Caco-2 (cell line): ENCODE measurements at regions not wholly inside any gene's neighbourhood (a gene's known extent, or its start where the extent isn't known, plus 50 kb on each side); places are given as distances from the start of the nearest gene placed in this dataset.

ENCODE experiments used
- BruUV-seq: library from RNA; stranded (reverse); fragments of 400-500 nt; replicated peaks from 2 replicates; lab custom pipeline; 2021; lab: Mats Ljungman, UMichigan
- CTCF ChIA-PET: fragments of 300-600 bp; sonication (Branson Sonifier 250); formaldehyde crosslinking; loops from one replicate; lab custom pipeline; 2022; ENCODE audit warnings: antibody characterized with exemption; lab: Charles Lee
- POLR2A ChIA-PET: fragments of 300-600 bp; sonication (Branson Sonifier 250); formaldehyde crosslinking; loops from one replicate; lab custom pipeline; 2022; ENCODE audit warnings: antibody characterized with exemption; lab: Charles Lee
- DNase-seq, 2 experiments: peaks; one replicate each; pipeline versions ENCODE4 v3.0.0 to v3.0.0-alpha.2; 2020 to 2022
- H3K27me3 ChIP-seq: replicated peaks from 2 replicates; pipeline ENCODE4 v1.6.0; 2011; ENCODE audit warnings: low read length; ENCODE audit not compliant: control insufficient read depth, insufficient read depth
- H3K36me3 ChIP-seq: 2 replicates; pipeline ENCODE4 v1.5.1; 2011; ENCODE audit warnings: low read length; ENCODE audit not compliant: control insufficient read depth, insufficient read depth
- H3K4me1 ChIP-seq: fragments of 250-450 bp; sonication (Bioruptor Pico); 2 replicates; pipeline ENCODE4 v1.5.1; 2020; ENCODE audit warnings: mild to moderate bottlenecking
- H3K4me3 ChIP-seq: 2 replicates; pipeline ENCODE4 v1.5.1; 2011; ENCODE audit warnings: low read depth, mild to moderate bottlenecking, control low read depth, low read length
- H3K9me3 ChIP-seq: fragments of 250-450 bp; sonication (Bioruptor Pico); 2 replicates; pipeline ENCODE4 v1.5.1; 2020; ENCODE audit warnings: mild to moderate bottlenecking, moderate library complexity
- H3K27ac Mint-ChIP-seq: one replicate; pipeline ENCODE4 v1.8.0; 2022; ENCODE audit warnings: mixed read lengths; ENCODE audit not compliant: unreplicated experiment
- H3K27me3 Mint-ChIP-seq: one replicate; pipeline ENCODE4 v1.8.0; 2022; ENCODE audit warnings: mixed read lengths; ENCODE audit not compliant: insufficient read depth, unreplicated experiment
- H3K36me3 Mint-ChIP-seq: one replicate; pipeline ENCODE4 v1.8.0; 2022; ENCODE audit warnings: mild to moderate bottlenecking, mixed read lengths; ENCODE audit not compliant: insufficient read depth, unreplicated experiment
- H3K4me1 Mint-ChIP-seq: one replicate; pipeline ENCODE4 v1.8.0; 2022; ENCODE audit warnings: low read depth, mixed read lengths; ENCODE audit not compliant: unreplicated experiment
- H3K4me3 Mint-ChIP-seq: one replicate; pipeline ENCODE4 v1.8.0; 2022; ENCODE audit warnings: mild to moderate bottlenecking, moderate library complexity, mixed read lengths; ENCODE audit not compliant: unreplicated experiment
- H3K9me3 Mint-ChIP-seq: one replicate; pipeline ENCODE4 v1.8.0; 2022; ENCODE audit warnings: mixed read lengths; ENCODE audit not compliant: unreplicated experiment
- CTCF ChIP-seq, 2 experiments: fragments of 200-600 bp in 1 of 2; IDR thresholded peaks; 1 replicate in 1 of 2; 2 replicates in 1 of 2; pipeline versions ENCODE4 v1.5.1 to v1.8.0; 2011 to 2022; ENCODE audit warnings: antibody characterized with exemption in 1 of 2, control low read depth in 1 of 2, inconsistent platforms in 1 of 2, low read depth in 1 of 2, low read length in 1 of 2, mild to moderate bottlenecking in 1 of 2, moderate library complexity in 1 of 2; ENCODE audit not compliant: insufficient read depth in 1 of 2, severe bottlenecking in 1 of 2, unreplicated experiment in 1 of 2
- intact Hi-C: fragments of 100-400 bp; cut with micrococcal nuclease; formaldehyde crosslinking; loops from one replicate; pipeline ENCODE4 v1.10.0; 2022; ENCODE audit not compliant: unreplicated experiment

DNA sequence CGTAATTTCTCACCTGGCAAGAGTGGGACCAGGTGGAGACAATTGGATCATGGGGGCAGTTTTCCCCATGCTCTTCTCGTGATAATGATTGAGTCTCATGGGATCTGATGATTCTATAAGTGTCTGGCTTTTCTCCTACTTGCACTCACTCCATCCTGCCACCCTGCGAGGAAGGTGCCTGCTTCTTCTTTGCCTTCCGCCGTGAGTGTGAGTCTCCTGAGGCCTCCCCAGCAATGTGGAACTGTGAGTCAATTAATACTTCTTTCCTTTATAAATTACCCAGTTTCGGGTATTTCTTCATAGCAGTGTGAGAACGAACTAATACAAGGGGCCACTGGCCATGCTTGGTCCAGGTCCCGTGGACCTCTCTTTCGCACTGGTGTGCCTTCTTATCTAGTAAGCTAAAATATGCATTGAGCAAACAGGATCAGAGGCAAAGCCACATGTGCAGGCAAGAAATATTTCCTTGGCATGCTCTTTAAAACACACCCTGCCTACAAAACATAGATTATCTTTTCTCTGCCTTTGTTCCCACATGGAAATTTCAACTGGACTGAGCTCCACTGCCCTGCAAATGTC, 821.1 kb downstream of the TRIB2 start:
- BruUV-seq, result TSS peak; percentile 79
- H3K4me3 ChIP-seq, result peak overlapping the region; percentile 8
- H3K9me3 ChIP-seq, result no peaks in the 10 kb centered on the region
- POLR2A ChIA-PET, result no interaction called here
- Mint-ChIP-seq H3K27ac (peak overlapping the region; percentile 99), H3K36me3 (peaks cover 7% of the 10 kb centered on the region), H3K27me3 (no peaks in the 10 kb centered on the region), H3K4me1 (peaks cover 29% of the 10 kb centered on the region), H3K4me3 (peak overlapping the region; percentile 84), H3K9me3 (no peaks in the 10 kb centered on the region)
- intact Hi-C loops, result loop anchor here (1.0 kb wide), 2 partner anchors 20 to 29 kb away; no protein-coding TSS in a partner anchor
- no peaks in the 10 kb centered on the region for H3K27me3 ChIP-seq
- no peak for TF ChIP-seq CTCF (IDR thresholded peaks at IDR 0.05; ENCODE audit: insufficient read depth in 1 of 2, low read depth in 1 of 2, low read length in 1 of 2, severe bottlenecking in 1 of 2, unreplicated experiment in 1 of 2)
- no peaks in the 10 kb centered on the region for H3K36me3 ChIP-seq
- H3K4me1 ChIP-seq, result peaks cover 25% of the 10 kb centered on the region
- DNase-seq, result peak; percentile 55 to 68
- CTCF ChIA-PET, result no interaction called here

DNA sequence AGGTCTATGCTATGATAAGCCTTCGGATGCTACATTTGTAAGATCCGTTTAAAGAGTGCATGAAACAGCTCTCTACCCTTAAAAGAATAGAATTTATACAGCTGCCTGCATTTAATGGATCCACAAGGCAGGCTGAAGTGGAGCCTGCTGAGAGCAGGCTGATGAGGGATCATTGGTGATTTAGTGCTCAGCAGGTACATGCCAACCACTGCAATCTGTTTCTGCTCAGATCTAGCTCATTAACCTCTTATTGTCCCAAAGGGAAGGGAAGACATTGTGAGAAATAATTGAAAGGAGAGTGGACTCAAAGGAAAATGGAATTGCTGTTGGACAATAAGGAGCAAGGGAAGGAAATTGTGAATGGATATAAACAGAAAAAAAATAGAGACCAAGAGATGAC, 822.6 kb downstream of the TRIB2 start:
- TF ChIP-seq CTCF (IDR thresholded peaks at IDR 0.05; ENCODE audit: insufficient read depth in 1 of 2, low read depth in 1 of 2, low read length in 1 of 2, severe bottlenecking in 1 of 2, unreplicated experiment in 1 of 2), result no peak
- peaks cover 7% of the 10 kb centered on the region for H3K36me3 Mint-ChIP-seq
- POLR2A ChIA-PET, result no interaction called here
- peak overlapping the region; percentile 19 for H3K27ac Mint-ChIP-seq
- CTCF ChIA-PET, result no interaction called here
- no peak overlapping the region for H3K4me3 ChIP-seq
- no peaks in the 10 kb centered on the region for H3K9me3 Mint-ChIP-seq
- H3K9me3 ChIP-seq, result no peaks in the 10 kb centered on the region
- H3K4me1 Mint-ChIP-seq, result peaks cover 21% of the 10 kb centered on the region
- no peaks in the 10 kb centered on the region for H3K36me3 ChIP-seq
- no peak overlapping the region for H3K4me3 Mint-ChIP-seq
- DNase-seq, result no peak
- no peaks in the 10 kb centered on the region for H3K27me3 Mint-ChIP-seq
- BruUV-seq, result no TSS peak
- intact Hi-C loops, result no loop called here
- H3K27me3 ChIP-seq, result no peaks in the 10 kb centered on the region
- peaks cover 25% of the 10 kb centered on the region for H3K4me1 ChIP-seq

DNA sequence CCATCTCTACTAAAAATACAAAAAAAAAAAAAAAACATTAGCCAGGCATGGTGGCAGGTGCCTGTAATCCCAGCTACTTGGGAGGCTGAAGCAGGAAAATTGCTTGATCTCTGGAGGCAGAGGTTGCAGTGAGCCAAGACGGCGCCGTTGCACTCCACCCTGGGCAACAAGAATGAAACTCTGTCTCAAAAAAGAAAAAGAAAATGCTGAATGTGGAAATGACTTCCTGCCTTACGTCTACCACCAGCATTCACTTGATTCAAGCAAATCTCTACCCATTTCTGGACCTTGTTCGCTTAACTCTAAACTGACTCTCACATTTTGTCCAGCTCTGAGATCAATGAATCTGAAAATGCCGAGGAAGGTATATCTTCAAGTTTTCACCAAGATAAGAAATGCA, 825.3 kb downstream of the TRIB2 start:
- Histone ChIP-seq H3K4me1 (peaks cover 24% of the 10 kb centered on the region), H3K27me3 (no peaks in the 10 kb centered on the region), H3K4me3 (no peak overlapping the region), H3K9me3 (no peaks in the 10 kb centered on the region), H3K36me3 (no peaks in the 10 kb centered on the region)
- TF ChIP-seq CTCF (IDR thresholded peaks at IDR 0.05; ENCODE audit: insufficient read depth in 1 of 2, low read depth in 1 of 2, low read length in 1 of 2, severe bottlenecking in 1 of 2, unreplicated experiment in 1 of 2), result no peak
- no peak for DNase-seq
- Mint-ChIP-seq H3K4me3 (no peak overlapping the region), H3K27me3 (no peaks in the 10 kb centered on the region), H3K27ac (no peak overlapping the region), H3K9me3 (no peaks in the 10 kb centered on the region), H3K4me1 (peaks cover 15% of the 10 kb centered on the region), H3K36me3 (peaks cover 7% of the 10 kb centered on the region)
- intact Hi-C loops, result no loop called here
- BruUV-seq, result no TSS peak
- ChIA-PET CTCF (no interaction called here), POLR2A (no interaction called here)
